CD4-positive, alpha-beta T cell treated with Interleukin-4 for 4 hours (primary cell): ENCODE measurements at regions not wholly inside any gene's neighbourhood (a gene's known extent, or its start where the extent isn't known, plus 50 kb on each side); places are given as distances from the start of the nearest gene placed in this dataset.

Experiments used
- DNase-seq: peaks from one replicate; pipeline ENCODE4 v3.0.0-alpha.2; 2020

- no peak for DNase-seq
Observed at GRCh38 chr4:165613581-165613980, 234.8 kb downstream of the CPE start.

GRCh38 chr4:165620913-165621312 lies 242.1 kb downstream of the CPE start:
- DNase-seq: no peak

GRCh38 chr4:165621983-165622382 lies 243.2 kb downstream of the CPE start:
- DNase-seq: no peak

- DNase-seq: no peak
Observed at GRCh38 chr4:165625281-165625680, 246.5 kb downstream of the CPE start.

- DNase-seq: no peak
Observed at GRCh38 chr4:165626316-165626715, 246.7 kb upstream of the TLL1 start.

GRCh38 chr4:165627128-165627527 lies 245.9 kb upstream of the TLL1 start:
- no peak for DNase-seq

- no peak for DNase-seq
Observed at GRCh38 chr4:165627548-165627947, 245.5 kb upstream of the TLL1 start.

- no peak for DNase-seq
Observed at GRCh38 chr4:165628572-165628971, 244.5 kb upstream of the TLL1 start.

- no peak for DNase-seq
Observed at GRCh38 chr4:165630671-165631070, 242.4 kb upstream of the TLL1 start.

GRCh38 chr4:165631208-165631894 lies 241.7 kb upstream of the TLL1 start:
- DNase-seq: no peak

- DNase-seq: no peak
Observed at GRCh38 chr4:165631912-165632311, 241.1 kb upstream of the TLL1 start.

- no peak for DNase-seq
Observed at GRCh38 chr4:165634766-165635165, 238.3 kb upstream of the TLL1 start.

GRCh38 chr4:165635381-165635780 lies 237.7 kb upstream of the TLL1 start:
- DNase-seq: no peak

GRCh38 chr4:165635951-165636350 lies 237.1 kb upstream of the TLL1 start:
- DNase-seq: no peak

- no peak for DNase-seq
Observed at GRCh38 chr4:165651901-165652300, 221.1 kb upstream of the TLL1 start.

- DNase-seq: no peak
Observed at GRCh38 chr4:165654556-165654955, 218.5 kb upstream of the TLL1 start.

GRCh38 chr4:165656399-165656798 lies 216.6 kb upstream of the TLL1 start:
- DNase-seq: no peak

GRCh38 chr4:165656829-165657490 lies 216.1 kb upstream of the TLL1 start:
- DNase-seq: no peak

GRCh38 chr4:165662341-165662740 lies 210.7 kb upstream of the TLL1 start:
- no peak for DNase-seq

GRCh38 chr4:165663411-165663810 lies 209.6 kb upstream of the TLL1 start:
- DNase-seq: no peak

- DNase-seq: no peak
Observed at GRCh38 chr4:165666836-165667235, 206.2 kb upstream of the TLL1 start.

GRCh38 chr4:165667969-165668368 lies 205.1 kb upstream of the TLL1 start:
- DNase-seq: no peak

- no peak for DNase-seq
Observed at GRCh38 chr4:165668694-165669093, 204.3 kb upstream of the TLL1 start.

- no peak for DNase-seq
Observed at GRCh38 chr4:165677081-165677480, 196.0 kb upstream of the TLL1 start.
